ENCODE measurements at regions not wholly inside any gene's neighbourhood (a gene's known extent, or its start where the extent isn't known, plus 50 kb on each side); places are given as distances from the start of the nearest gene placed in this dataset.

DNA sequence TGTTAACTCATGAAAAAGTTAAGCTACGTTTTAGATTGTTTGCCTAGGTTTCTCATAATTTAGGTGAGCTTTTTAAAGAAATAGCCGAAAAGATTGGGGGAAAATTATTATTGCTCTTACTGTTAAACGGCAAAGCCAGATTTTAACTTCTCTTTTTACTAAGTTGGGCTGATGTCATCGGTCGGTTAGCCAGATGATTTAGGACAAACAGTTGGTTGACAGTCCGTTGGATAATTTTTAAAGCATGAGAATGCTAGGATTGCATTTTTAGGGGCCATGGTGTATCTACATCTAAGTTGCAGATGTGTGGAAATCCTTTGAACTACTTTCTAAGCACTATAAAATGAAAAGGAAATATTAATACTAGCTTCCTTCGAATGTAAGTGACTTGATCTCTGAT lies 280.9 kb upstream of the AKR1E2 start:
- Mint-ChIP-seq H3K4me1 (peaks cover 15% of the 10 kb centered on the region), H3K9me3 (peaks cover 13% of the 10 kb centered on the region), H3K36me3 (no peaks in the 10 kb centered on the region), H3K27me3 (ENCODE audit: low read depth) (no peaks in the 10 kb centered on the region), H3K27ac (no peak overlapping the region), H3K4me3 (no peak overlapping the region)
- TF ChIP-seq, protein P1, sequence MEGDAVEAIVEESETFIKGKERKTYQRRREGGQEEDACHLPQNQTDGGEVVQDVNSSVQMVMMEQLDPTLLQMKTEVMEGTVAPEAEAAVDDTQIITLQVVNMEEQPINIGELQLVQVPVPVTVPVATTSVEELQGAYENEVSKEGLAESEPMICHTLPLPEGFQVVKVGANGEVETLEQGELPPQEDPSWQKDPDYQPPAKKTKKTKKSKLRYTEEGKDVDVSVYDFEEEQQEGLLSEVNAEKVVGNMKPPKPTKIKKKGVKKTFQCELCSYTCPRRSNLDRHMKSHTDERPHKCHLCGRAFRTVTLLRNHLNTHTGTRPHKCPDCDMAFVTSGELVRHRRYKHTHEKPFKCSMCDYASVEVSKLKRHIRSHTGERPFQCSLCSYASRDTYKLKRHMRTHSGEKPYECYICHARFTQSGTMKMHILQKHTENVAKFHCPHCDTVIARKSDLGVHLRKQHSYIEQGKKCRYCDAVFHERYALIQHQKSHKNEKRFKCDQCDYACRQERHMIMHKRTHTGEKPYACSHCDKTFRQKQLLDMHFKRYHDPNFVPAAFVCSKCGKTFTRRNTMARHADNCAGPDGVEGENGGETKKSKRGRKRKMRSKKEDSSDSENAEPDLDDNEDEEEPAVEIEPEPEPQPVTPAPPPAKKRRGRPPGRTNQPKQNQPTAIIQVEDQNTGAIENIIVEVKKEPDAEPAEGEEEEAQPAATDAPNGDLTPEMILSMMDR (IDR thresholded peaks at IDR 0.05; ENCODE audit: unreplicated experiment): no peak
- no peak for DNase-seq (ENCODE audit: low spot score in 2 of 2, unreplicated experiment in 2 of 2)

DNA sequence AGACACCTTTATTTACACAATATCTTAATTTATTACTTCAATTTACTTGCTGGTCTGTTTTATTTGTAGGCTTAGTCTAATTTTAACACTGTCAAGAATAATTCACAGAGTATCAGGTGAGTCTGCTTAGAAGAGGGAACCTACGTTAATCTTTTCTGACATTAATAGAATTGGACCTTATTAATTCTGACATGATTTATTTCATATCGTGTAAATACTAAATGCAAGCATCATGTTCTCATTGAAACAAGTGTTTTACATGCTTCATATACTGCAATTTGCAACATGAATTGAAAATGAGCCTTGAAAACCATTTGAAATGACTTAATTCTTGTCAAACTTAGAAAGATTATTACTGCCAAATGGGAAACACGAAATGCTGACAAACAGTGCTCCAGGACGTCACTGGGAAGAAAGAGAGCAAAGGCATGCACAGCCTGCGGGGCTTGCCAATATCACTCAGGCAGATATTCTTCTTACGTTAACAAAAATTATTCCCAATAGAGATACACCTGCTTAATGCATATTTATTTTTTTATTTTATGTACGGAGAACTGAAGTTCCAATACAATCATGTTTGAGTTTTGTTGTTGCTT lies 282.0 kb upstream of the AKR1E2 start:
- H3K9me3 Mint-ChIP-seq: peaks cover 13% of the 10 kb centered on the region
- no peak for DNase-seq (ENCODE audit: low spot score in 2 of 2, unreplicated experiment in 2 of 2)
- peaks cover 15% of the 10 kb centered on the region for H3K4me1 Mint-ChIP-seq
- H3K36me3 Mint-ChIP-seq: peaks cover under 1% of the 10 kb centered on the region
- H3K4me3 Mint-ChIP-seq: no peak overlapping the region
- no peaks in the 10 kb centered on the region for H3K27me3 Mint-ChIP-seq (ENCODE audit: low read depth)
- H3K27ac Mint-ChIP-seq: no peak overlapping the region
- TF ChIP-seq, protein P1 (IDR thresholded peaks at IDR 0.05; ENCODE audit: unreplicated experiment): no peak

DNA sequence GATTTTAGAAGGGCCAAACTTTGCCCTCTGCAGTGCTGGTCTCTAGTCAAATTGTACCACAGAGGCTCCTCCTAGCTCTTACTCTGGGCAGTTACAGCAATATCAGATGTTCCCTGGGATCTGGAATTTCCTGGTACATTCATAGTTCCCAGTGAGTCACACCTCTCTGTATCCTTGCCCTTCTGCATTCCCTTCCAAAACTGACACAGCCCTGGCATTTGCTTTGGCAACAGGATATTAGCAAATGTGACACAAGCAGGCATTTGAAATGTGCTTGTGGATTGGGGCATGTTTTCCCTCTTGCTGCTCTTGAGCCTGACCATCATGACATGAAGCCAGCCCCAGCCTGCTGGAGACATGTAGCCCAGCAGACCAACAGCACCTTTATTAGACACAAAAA lies 284.7 kb upstream of the AKR1E2 start:
- TF ChIP-seq, protein P1 (IDR thresholded peaks at IDR 0.05; ENCODE audit: unreplicated experiment): no peak

DNA sequence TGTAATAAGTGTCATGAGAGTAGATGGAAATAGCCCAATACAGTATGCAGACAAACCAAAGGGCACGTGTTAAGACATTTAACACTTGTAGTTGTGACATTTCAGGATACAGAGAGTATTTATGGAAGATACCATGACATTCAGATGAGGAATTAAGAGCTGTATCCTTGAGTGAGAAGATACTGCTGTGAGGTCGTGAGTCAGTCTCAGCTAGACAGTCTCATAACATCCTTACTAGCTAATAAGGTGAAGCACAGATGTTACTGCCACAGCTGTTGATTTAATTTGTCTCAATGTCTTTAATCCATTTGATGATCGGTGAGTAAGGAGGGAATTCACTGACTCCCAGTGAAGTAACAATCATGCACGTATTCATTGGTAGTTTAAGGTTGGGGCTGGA lies 288.0 kb upstream of the AKR1E2 start:
- Mint-ChIP-seq H3K4me3 (no peak overlapping the region), H3K36me3 (peaks cover 7% of the 10 kb centered on the region), H3K27me3 (ENCODE audit: low read depth) (no peaks in the 10 kb centered on the region), H3K27ac (no peak overlapping the region), H3K9me3 (peaks cover 34% of the 10 kb centered on the region), H3K4me1 (peaks cover 13% of the 10 kb centered on the region)
- TF ChIP-seq, protein P1 (IDR thresholded peaks at IDR 0.05; ENCODE audit: unreplicated experiment): no peak
- no peak for DNase-seq (ENCODE audit: low spot score in 2 of 2, unreplicated experiment in 2 of 2)

More for the DNA sequence above, 284.7 kb upstream of the AKR1E2 start:
- Mint-ChIP-seq H3K27ac (no peak overlapping the region), H3K9me3 (peaks cover 34% of the 10 kb centered on the region), H3K4me3 (no peak overlapping the region), H3K36me3 (peaks cover 7% of the 10 kb centered on the region), H3K4me1 (peaks cover 15% of the 10 kb centered on the region), H3K27me3 (ENCODE audit: low read depth) (no peaks in the 10 kb centered on the region)
- no peak for DNase-seq (ENCODE audit: low spot score in 2 of 2, unreplicated experiment in 2 of 2)

DNA sequence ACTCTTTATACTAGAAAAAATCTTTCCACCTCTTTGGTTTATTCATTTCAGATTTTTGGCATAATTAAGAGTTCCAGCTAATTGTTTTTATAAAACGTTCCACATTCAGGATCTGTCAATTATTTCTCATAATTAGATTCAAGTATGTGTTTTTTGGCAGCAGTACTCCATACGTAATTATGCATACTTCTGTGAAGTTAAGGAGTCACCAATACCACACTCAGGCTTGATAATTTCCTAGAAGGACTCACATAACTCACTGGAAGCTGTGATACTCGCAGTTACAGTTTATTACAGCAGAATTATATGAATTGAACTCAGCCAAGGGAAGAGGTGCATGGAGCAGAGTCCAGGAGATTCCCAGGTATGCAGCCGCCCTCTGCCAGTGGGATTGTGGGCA lies 290.5 kb upstream of the AKR1E2 start:
- H3K9me3 Mint-ChIP-seq: peaks cover 29% of the 10 kb centered on the region
- DNase-seq (ENCODE audit: low spot score in 2 of 2, unreplicated experiment in 2 of 2): no peak
- H3K4me3 Mint-ChIP-seq: no peak overlapping the region
- peaks cover 19% of the 10 kb centered on the region for H3K4me1 Mint-ChIP-seq
- peaks cover 7% of the 10 kb centered on the region for H3K36me3 Mint-ChIP-seq
- H3K27me3 Mint-ChIP-seq (ENCODE audit: low read depth): no peaks in the 10 kb centered on the region
- TF ChIP-seq, protein P1 (IDR thresholded peaks at IDR 0.05; ENCODE audit: unreplicated experiment): no peak
- H3K27ac Mint-ChIP-seq: no peak overlapping the region

DNA sequence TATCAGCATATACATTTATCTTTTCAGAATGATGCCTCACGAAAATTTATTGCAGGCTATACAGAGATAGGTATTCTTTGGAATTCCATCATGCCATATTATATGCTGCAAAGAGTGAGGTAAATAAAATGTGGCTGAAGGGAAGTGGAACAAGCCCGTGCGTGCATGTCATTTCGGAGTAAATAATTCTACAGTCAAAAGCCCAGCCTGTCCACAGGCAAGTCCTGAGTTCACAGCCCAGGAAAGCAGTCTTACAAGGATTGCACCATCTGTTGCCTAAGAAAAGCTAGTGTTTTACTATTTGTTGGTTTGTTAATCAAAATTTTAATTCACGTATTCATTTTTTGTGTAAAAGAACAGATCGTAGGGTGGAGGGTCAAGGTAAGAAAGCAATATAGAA lies 292.4 kb upstream of the AKR1E2 start:
- TF ChIP-seq, protein P1 (IDR thresholded peaks at IDR 0.05; ENCODE audit: unreplicated experiment): no peak
- no peak overlapping the region for H3K4me3 Mint-ChIP-seq
- H3K4me1 Mint-ChIP-seq: peaks cover 19% of the 10 kb centered on the region
- H3K9me3 Mint-ChIP-seq: peaks cover 22% of the 10 kb centered on the region
- H3K27ac Mint-ChIP-seq: peak overlapping the region; percentile 87
- H3K27me3 Mint-ChIP-seq (ENCODE audit: low read depth): no peaks in the 10 kb centered on the region
- H3K36me3 Mint-ChIP-seq: peaks cover 4% of the 10 kb centered on the region
- no peak for DNase-seq (ENCODE audit: low spot score in 2 of 2, unreplicated experiment in 2 of 2)
